ENCODE measurements at regions not wholly inside any gene's neighbourhood (a gene's known extent, or its start where the extent isn't known, plus 50 kb on each side); places are given as distances from the start of the nearest gene placed in this dataset.

DNA sequence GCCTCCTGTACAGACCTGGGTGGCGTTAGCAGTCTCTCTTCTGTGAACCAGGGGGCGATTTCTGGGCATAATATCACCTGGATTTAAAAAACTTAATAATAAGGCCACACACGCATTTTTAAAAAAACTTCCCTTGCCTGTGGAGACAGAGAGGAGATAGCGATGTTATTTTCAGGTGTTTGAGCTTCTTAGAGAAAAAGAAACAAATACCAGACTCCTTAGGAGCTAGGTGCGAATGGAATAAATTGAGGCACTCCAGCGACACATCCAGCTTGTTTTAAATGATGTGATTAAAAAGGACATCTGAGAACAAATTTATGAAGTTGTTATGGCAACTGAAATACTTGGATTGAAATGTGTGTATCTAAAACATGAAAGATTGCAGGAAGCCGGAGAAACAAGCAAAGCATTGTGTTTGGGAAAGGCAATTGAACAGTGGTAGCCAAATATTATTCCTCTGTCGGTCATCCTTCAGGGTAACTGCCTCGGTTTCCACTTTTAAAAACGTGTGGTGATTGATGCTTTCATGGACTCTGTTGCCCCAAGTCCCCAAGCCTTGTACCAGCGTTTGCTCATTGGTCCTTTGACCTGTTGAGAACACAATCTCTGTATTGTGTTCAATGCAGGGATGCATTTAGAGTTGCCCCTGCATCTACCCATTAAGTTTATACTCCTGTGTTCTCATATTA is 158.7 kb downstream of the TM9SF2 start:
- TF ChIP-seq, protein P1, sequence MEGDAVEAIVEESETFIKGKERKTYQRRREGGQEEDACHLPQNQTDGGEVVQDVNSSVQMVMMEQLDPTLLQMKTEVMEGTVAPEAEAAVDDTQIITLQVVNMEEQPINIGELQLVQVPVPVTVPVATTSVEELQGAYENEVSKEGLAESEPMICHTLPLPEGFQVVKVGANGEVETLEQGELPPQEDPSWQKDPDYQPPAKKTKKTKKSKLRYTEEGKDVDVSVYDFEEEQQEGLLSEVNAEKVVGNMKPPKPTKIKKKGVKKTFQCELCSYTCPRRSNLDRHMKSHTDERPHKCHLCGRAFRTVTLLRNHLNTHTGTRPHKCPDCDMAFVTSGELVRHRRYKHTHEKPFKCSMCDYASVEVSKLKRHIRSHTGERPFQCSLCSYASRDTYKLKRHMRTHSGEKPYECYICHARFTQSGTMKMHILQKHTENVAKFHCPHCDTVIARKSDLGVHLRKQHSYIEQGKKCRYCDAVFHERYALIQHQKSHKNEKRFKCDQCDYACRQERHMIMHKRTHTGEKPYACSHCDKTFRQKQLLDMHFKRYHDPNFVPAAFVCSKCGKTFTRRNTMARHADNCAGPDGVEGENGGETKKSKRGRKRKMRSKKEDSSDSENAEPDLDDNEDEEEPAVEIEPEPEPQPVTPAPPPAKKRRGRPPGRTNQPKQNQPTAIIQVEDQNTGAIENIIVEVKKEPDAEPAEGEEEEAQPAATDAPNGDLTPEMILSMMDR (IDR thresholded peaks at IDR 0.05; ENCODE audit: low read depth, low read length): no peak
- no peak for TF ChIP-seq EZH2phosphoT487 (IDR thresholded peaks at IDR 0.05; ENCODE audit: low read depth)
